Activated CD4-positive, alpha-beta T cell treated with anti-CD3 and anti-CD28 coated beads, Interleukin-2, amount 10 ng/mL, durations not matched to agents 7 days and 5 days (primary cell): ENCODE measurements at regions not wholly inside any gene's neighbourhood (a gene's known extent, or its start where the extent isn't known, plus 50 kb on each side); places are given as distances from the start of the nearest gene placed in this dataset.

Source experiments
- CTCF ChIA-PET: fragments of 350-600 bp; sonication (Branson Sonifier 250); formaldehyde crosslinking; loops from one replicate; lab custom pipeline; 2021; ENCODE audit warnings: antibody characterized with exemption; lab: Charles Lee
- POLR2A ChIA-PET: fragments of 350-600 bp; sonication (Branson Sonifier 250); formaldehyde crosslinking; loops from one replicate; lab custom pipeline; 2021; ENCODE audit warnings: antibody characterized with exemption; lab: Charles Lee
- DNase-seq: peaks from one replicate; pipeline ENCODE4 v3.0.0-alpha.2; 2020
- H3K27ac Mint-ChIP-seq: one replicate; pipeline ENCODE4 v1.8.0; 2021; ENCODE audit warnings: mild to moderate bottlenecking, moderate library complexity, mixed read lengths
- H3K27me3 Mint-ChIP-seq: one replicate; pipeline ENCODE4 v1.8.0; 2021; ENCODE audit warnings: mixed read lengths
- H3K36me3 Mint-ChIP-seq: one replicate; pipeline ENCODE4 v1.8.0; 2021; ENCODE audit warnings: low read depth, mixed read lengths
- H3K4me1 Mint-ChIP-seq: one replicate; pipeline ENCODE4 v1.8.0; 2021; ENCODE audit warnings: mixed read lengths
- H3K4me3 Mint-ChIP-seq: one replicate; pipeline ENCODE4 v1.8.0; 2021; ENCODE audit warnings: mild to moderate bottlenecking, moderate library complexity, mixed read lengths
- H3K9me3 Mint-ChIP-seq: one replicate; pipeline ENCODE4 v1.8.0; 2021; ENCODE audit warnings: mixed read lengths

GRCh38 chr4:126051689-126052424, 737.1 kb downstream of the FAT4 start:
- H3K27ac Mint-ChIP-seq = no peak overlapping the region
- H3K4me3 Mint-ChIP-seq = no peak overlapping the region
- no peak for DNase-seq
- no peaks in the 10 kb centered on the region for H3K9me3 Mint-ChIP-seq
- H3K27me3 Mint-ChIP-seq = no peaks in the 10 kb centered on the region
- H3K36me3 Mint-ChIP-seq = no peaks in the 10 kb centered on the region
- CTCF ChIA-PET = no interaction called here
- H3K4me1 Mint-ChIP-seq = no peaks in the 10 kb centered on the region
- POLR2A ChIA-PET = no interaction called here

GRCh38 chr4:126056116-126056650, 741.4 kb downstream of the FAT4 start:
- Mint-ChIP-seq H3K27me3 (no peaks in the 10 kb centered on the region), H3K27ac (no peak overlapping the region), H3K4me3 (no peak overlapping the region), H3K4me1 (no peaks in the 10 kb centered on the region), H3K36me3 (no peaks in the 10 kb centered on the region), H3K9me3 (no peaks in the 10 kb centered on the region)
- ChIA-PET CTCF (no interaction called here), POLR2A (no interaction called here)
- no peak for DNase-seq

GRCh38 chr4:126057371-126057770, 742.6 kb downstream of the FAT4 start:
- no peak overlapping the region for H3K27ac Mint-ChIP-seq
- peaks cover 3% of the 10 kb centered on the region for H3K9me3 Mint-ChIP-seq
- H3K36me3 Mint-ChIP-seq = no peaks in the 10 kb centered on the region
- no peak for DNase-seq
- ChIA-PET POLR2A (no interaction called here), CTCF (no interaction called here)
- no peaks in the 10 kb centered on the region for H3K4me1 Mint-ChIP-seq
- no peaks in the 10 kb centered on the region for H3K27me3 Mint-ChIP-seq
- H3K4me3 Mint-ChIP-seq = no peak overlapping the region

GRCh38 chr4:126058596-126058995, 743.8 kb downstream of the FAT4 start:
- Mint-ChIP-seq H3K36me3 (no peaks in the 10 kb centered on the region), H3K4me1 (no peaks in the 10 kb centered on the region), H3K27ac (no peak overlapping the region), H3K27me3 (no peaks in the 10 kb centered on the region), H3K4me3 (no peak overlapping the region), H3K9me3 (peaks cover 3% of the 10 kb centered on the region)
- CTCF ChIA-PET = no interaction called here
- POLR2A ChIA-PET = no interaction called here
- no peak for DNase-seq

GRCh38 chr4:126061655-126062054, 746.9 kb downstream of the FAT4 start:
- CTCF ChIA-PET = no interaction called here
- POLR2A ChIA-PET = no interaction called here
- Mint-ChIP-seq H3K27me3 (no peaks in the 10 kb centered on the region), H3K4me3 (no peak overlapping the region), H3K27ac (no peak overlapping the region), H3K36me3 (no peaks in the 10 kb centered on the region), H3K4me1 (no peaks in the 10 kb centered on the region), H3K9me3 (peaks cover 3% of the 10 kb centered on the region)
- no peak for DNase-seq

GRCh38 chr4:126065016-126065415, 750.3 kb downstream of the FAT4 start:
- ChIA-PET POLR2A (no interaction called here), CTCF (no interaction called here)
- peaks cover 3% of the 10 kb centered on the region for H3K9me3 Mint-ChIP-seq
- DNase-seq = no peak
- H3K36me3 Mint-ChIP-seq = no peaks in the 10 kb centered on the region
- H3K27me3 Mint-ChIP-seq = no peaks in the 10 kb centered on the region
- no peak overlapping the region for H3K27ac Mint-ChIP-seq
- no peak overlapping the region for H3K4me3 Mint-ChIP-seq
- no peaks in the 10 kb centered on the region for H3K4me1 Mint-ChIP-seq

GRCh38 chr4:126071346-126072333, 756.9 kb downstream of the FAT4 start:
- ChIA-PET CTCF (no interaction called here), POLR2A (no interaction called here)
- no peak overlapping the region for H3K4me3 Mint-ChIP-seq
- no peaks in the 10 kb centered on the region for H3K27me3 Mint-ChIP-seq
- no peak overlapping the region for H3K27ac Mint-ChIP-seq
- H3K36me3 Mint-ChIP-seq = no peaks in the 10 kb centered on the region
- no peak for DNase-seq
- no peaks in the 10 kb centered on the region for H3K9me3 Mint-ChIP-seq
- no peaks in the 10 kb centered on the region for H3K4me1 Mint-ChIP-seq

- peaks cover 3% of the 10 kb centered on the region for H3K9me3 Mint-ChIP-seq
- no peak overlapping the region for H3K4me3 Mint-ChIP-seq
- no peaks in the 10 kb centered on the region for H3K27me3 Mint-ChIP-seq
- no peak for DNase-seq
- ChIA-PET CTCF (no interaction called here), POLR2A (no interaction called here)
- H3K4me1 Mint-ChIP-seq = no peaks in the 10 kb centered on the region
- no peak overlapping the region for H3K27ac Mint-ChIP-seq
- no peaks in the 10 kb centered on the region for H3K36me3 Mint-ChIP-seq
These were observed 766.6 kb downstream of the FAT4 start for GRCh38 chr4:126081336-126081735.

- Mint-ChIP-seq H3K4me3 (no peak overlapping the region), H3K4me1 (no peaks in the 10 kb centered on the region), H3K27ac (no peak overlapping the region), H3K36me3 (no peaks in the 10 kb centered on the region), H3K27me3 (no peaks in the 10 kb centered on the region), H3K9me3 (peaks cover 3% of the 10 kb centered on the region)
- DNase-seq = no peak
- ChIA-PET POLR2A (no interaction called here), CTCF (no interaction called here)
These were observed 771.3 kb downstream of the FAT4 start for GRCh38 chr4:126086041-126086440.

GRCh38 chr4:126087101-126087500, 772.3 kb downstream of the FAT4 start:
- no peaks in the 10 kb centered on the region for H3K9me3 Mint-ChIP-seq
- CTCF ChIA-PET = no interaction called here
- H3K4me3 Mint-ChIP-seq = no peak overlapping the region
- no peaks in the 10 kb centered on the region for H3K27me3 Mint-ChIP-seq
- no peaks in the 10 kb centered on the region for H3K36me3 Mint-ChIP-seq
- DNase-seq = no peak
- no peaks in the 10 kb centered on the region for H3K4me1 Mint-ChIP-seq
- POLR2A ChIA-PET = no interaction called here
- no peak overlapping the region for H3K27ac Mint-ChIP-seq

GRCh38 chr4:126097155-126097799, 782.5 kb downstream of the FAT4 start:
- ChIA-PET CTCF (no interaction called here), POLR2A (no interaction called here)
- H3K27me3 Mint-ChIP-seq = no peaks in the 10 kb centered on the region
- H3K4me1 Mint-ChIP-seq = no peaks in the 10 kb centered on the region
- no peaks in the 10 kb centered on the region for H3K36me3 Mint-ChIP-seq
- H3K9me3 Mint-ChIP-seq = peaks cover 4% of the 10 kb centered on the region
- DNase-seq = no peak
- H3K27ac Mint-ChIP-seq = no peak overlapping the region
- no peak overlapping the region for H3K4me3 Mint-ChIP-seq

- H3K27ac Mint-ChIP-seq = no peak overlapping the region
- H3K9me3 Mint-ChIP-seq = peaks cover 12% of the 10 kb centered on the region
- H3K4me3 Mint-ChIP-seq = no peak overlapping the region
- no peaks in the 10 kb centered on the region for H3K4me1 Mint-ChIP-seq
- POLR2A ChIA-PET = no interaction called here
- DNase-seq = no peak
- H3K27me3 Mint-ChIP-seq = no peaks in the 10 kb centered on the region
- CTCF ChIA-PET = no interaction called here
- no peaks in the 10 kb centered on the region for H3K36me3 Mint-ChIP-seq
These were observed 791.9 kb downstream of the FAT4 start for GRCh38 chr4:126106658-126107057.

GRCh38 chr4:126109836-126110235, 795.1 kb downstream of the FAT4 start:
- Mint-ChIP-seq H3K27ac (no peak overlapping the region), H3K4me3 (no peak overlapping the region), H3K27me3 (no peaks in the 10 kb centered on the region), H3K9me3 (peaks cover 16% of the 10 kb centered on the region), H3K36me3 (no peaks in the 10 kb centered on the region), H3K4me1 (no peaks in the 10 kb centered on the region)
- CTCF ChIA-PET = no interaction called here
- DNase-seq = no peak
- POLR2A ChIA-PET = no interaction called here
